Keratinocyte (primary cell): ENCODE measurements at regions not wholly inside any gene's neighbourhood (a gene's known extent, or its start where the extent isn't known, plus 50 kb on each side); places are given as distances from the start of the nearest gene placed in this dataset.

ENCODE experiments used
- DNase-seq: peaks from one replicate; pipeline ENCODE4 v3.0.0-alpha.2; 2011; ENCODE audit warnings: low read depth, missing footprints, low spot score
- FAIRE-seq: peaks from 2 replicates; lab custom pipeline; 2011; peaks lifted over from hg19 to GRCh38; lab: Jason Lieb, UNC
- H2AFZ ChIP-seq: 2 replicates; pipeline ENCODE4 v1.6.0; 2012; ENCODE audit warnings: low read length, control low read depth, inconsistent platforms; ENCODE audit not compliant: control insufficient read depth
- H3K27ac ChIP-seq: 2 replicates; pipeline ENCODE4 v1.5.1; 2011; ENCODE audit warnings: low read length; ENCODE audit not compliant: control insufficient read depth, insufficient read depth
- H3K27me3 ChIP-seq: 3 replicates; pipeline ENCODE4 v1.6.0; 2011; ENCODE audit warnings: low read length; ENCODE audit not compliant: control insufficient read depth, insufficient read depth; ENCODE audit errors: extremely low read depth
- H3K36me3 ChIP-seq, 2 experiments: 2 replicates in 1 of 2; 3 replicates in 1 of 2; pipeline ENCODE4 v1.5.1; 2011; ENCODE audit warnings: low read length in 2 of 2, mild to moderate bottlenecking in 1 of 2; ENCODE audit not compliant: control insufficient read depth in 2 of 2, insufficient read depth in 2 of 2; ENCODE audit errors: extremely low read depth in 1 of 2
- H3K4me1 ChIP-seq: 3 replicates; pipeline ENCODE4 v1.5.1; 2011; ENCODE audit warnings: low read length; ENCODE audit not compliant: control insufficient read depth, insufficient read depth; ENCODE audit errors: extremely low read depth
- H3K4me2 ChIP-seq: 3 replicates; pipeline ENCODE4 v1.6.0; 2011; ENCODE audit warnings: low read depth, low read length; ENCODE audit not compliant: control insufficient read depth, insufficient read depth; ENCODE audit errors: extremely low read depth
- H3K4me3 ChIP-seq, 3 experiments: fragments of 200-600 bp in 1 of 3; sonication (generic) in 1 of 3; 2 replicates in 2 of 3; 3 replicates in 1 of 3; pipeline ENCODE4 v1.5.1; 2011 to 2016; ENCODE audit warnings: low read length in 3 of 3, mild to moderate bottlenecking in 3 of 3, control low read depth in 2 of 3, inconsistent platforms in 1 of 3, low read depth in 1 of 3, mixed read lengths in 1 of 3, mixed run types in 1 of 3, moderate library complexity in 1 of 3; ENCODE audit not compliant: control insufficient read depth in 2 of 3, insufficient read depth in 2 of 3; ENCODE audit errors: extremely low read depth in 1 of 3
- H3K79me2 ChIP-seq: 2 replicates; pipeline ENCODE4 v1.6.0; 2012; ENCODE audit warnings: low read length; ENCODE audit not compliant: control insufficient read depth, insufficient read depth
- H3K9ac ChIP-seq: 3 replicates; pipeline ENCODE4 v1.6.0; 2011; ENCODE audit warnings: low read length; ENCODE audit not compliant: control insufficient read depth, insufficient read depth; ENCODE audit errors: extremely low read depth
- H3K9me1 ChIP-seq: 3 replicates; pipeline ENCODE4 v1.6.0; 2011; ENCODE audit warnings: low read length; ENCODE audit not compliant: control insufficient read depth, insufficient read depth; ENCODE audit errors: extremely low read depth
- H3K9me3 ChIP-seq: 2 replicates; pipeline ENCODE4 v1.5.1; 2012; ENCODE audit warnings: low read depth, low read length; ENCODE audit not compliant: control insufficient read depth
- H4K20me1 ChIP-seq: 3 replicates; pipeline ENCODE4 v1.6.0; 2011; ENCODE audit warnings: low read length; ENCODE audit not compliant: control insufficient read depth, insufficient read depth; ENCODE audit errors: extremely low read depth
- EZH2 ChIP-seq: IDR thresholded peaks from one replicate; pipeline ENCODE4 v1.6.1; 2012; ENCODE audit warnings: inconsistent platforms, mild to moderate bottlenecking, low read length, moderate library complexity
- dilution Hi-C: fragments of 300-500 bp; cut with MboI; formaldehyde crosslinking; loops from one replicate; pipeline ENCODE4 v1.7.0; 2020; ENCODE audit warnings: low sequenced_read_pairs; ENCODE audit not compliant: extremely low pct_ligation_motif_present
- TF ChIP-seq, protein P1 (sequence below), 3 experiments: IDR thresholded peaks in 1 of 3; conservative IDR thresholded peaks in 1 of 3; optimal IDR thresholded peaks in 1 of 3; 2 replicates in 2 of 3; 3 replicates in 1 of 3; pipeline versions ENCODE3 to v1.5.1; 2011; ENCODE audit warnings: low read length in 3 of 3, mild to moderate bottlenecking in 3 of 3, moderate library complexity in 2 of 3, control low read depth in 1 of 3, inconsistent platforms in 1 of 3; ENCODE audit not compliant: insufficient read depth in 2 of 3; ENCODE audit errors: extremely low read depth in 1 of 3

DNA sequence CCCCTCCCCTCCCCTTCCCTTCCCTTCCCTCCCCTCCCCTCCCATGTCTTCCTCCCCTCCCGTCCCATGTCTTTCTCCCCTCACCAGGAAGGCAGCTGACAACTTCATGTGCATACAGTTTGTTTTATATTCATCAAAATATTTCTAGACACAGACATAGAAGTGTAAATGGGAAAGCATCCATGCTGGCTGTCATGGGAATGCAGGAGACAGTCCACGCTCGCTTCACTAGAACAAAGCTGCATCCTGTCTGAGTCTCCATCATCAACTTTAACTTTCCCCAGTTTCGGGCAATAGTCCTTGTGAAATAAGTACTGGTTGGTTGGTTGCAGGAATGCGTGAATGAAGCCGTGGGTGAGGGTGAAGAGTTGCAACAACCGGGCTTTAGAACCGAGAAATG is 226.9 kb downstream of the DCDC2C start:
- FAIRE-seq, result no peak

DNA sequence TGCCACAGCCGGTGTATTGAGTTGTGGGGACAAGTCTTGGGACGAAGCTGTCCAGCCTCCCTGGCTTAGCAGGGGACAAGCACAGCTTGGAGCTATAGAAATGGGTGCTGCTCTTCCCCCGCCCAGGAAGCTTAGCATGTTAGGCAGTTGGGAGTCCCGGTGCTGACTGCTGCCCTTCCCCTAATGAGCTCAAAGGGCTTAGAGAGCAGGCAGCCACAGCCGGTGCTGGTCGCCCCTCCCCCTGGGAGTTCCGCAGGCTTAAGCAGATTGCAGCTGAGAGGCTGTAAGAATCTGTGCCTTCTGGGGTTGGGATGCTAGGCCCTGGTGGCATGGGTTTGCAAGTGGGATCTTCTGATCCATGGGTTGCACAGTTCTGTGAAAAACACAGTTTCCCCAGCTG is 237.3 kb downstream of the DCDC2C start:
- H4K20me1 ChIP-seq, result no peaks in the 10 kb centered on the region
- no peaks in the 10 kb centered on the region for H3K79me2 ChIP-seq
- no peak overlapping the region for H3K9ac ChIP-seq
- H3K9me3 ChIP-seq, result peaks cover 5% of the 10 kb centered on the region
- no peak overlapping the region for H3K4me2 ChIP-seq
- FAIRE-seq (no peak), DNase-seq (no peak)
- H3K36me3 ChIP-seq, result no peaks in the 10 kb centered on the region
- H3K27me3 ChIP-seq, result no peaks in the 10 kb centered on the region
- H3K4me1 ChIP-seq, result no peaks in the 10 kb centered on the region
- H3K27ac ChIP-seq, result no peak overlapping the region
- dilution Hi-C loops, result no loop called here
- TF ChIP-seq EZH2, result no peak
- TF ChIP-seq, protein P1, sequence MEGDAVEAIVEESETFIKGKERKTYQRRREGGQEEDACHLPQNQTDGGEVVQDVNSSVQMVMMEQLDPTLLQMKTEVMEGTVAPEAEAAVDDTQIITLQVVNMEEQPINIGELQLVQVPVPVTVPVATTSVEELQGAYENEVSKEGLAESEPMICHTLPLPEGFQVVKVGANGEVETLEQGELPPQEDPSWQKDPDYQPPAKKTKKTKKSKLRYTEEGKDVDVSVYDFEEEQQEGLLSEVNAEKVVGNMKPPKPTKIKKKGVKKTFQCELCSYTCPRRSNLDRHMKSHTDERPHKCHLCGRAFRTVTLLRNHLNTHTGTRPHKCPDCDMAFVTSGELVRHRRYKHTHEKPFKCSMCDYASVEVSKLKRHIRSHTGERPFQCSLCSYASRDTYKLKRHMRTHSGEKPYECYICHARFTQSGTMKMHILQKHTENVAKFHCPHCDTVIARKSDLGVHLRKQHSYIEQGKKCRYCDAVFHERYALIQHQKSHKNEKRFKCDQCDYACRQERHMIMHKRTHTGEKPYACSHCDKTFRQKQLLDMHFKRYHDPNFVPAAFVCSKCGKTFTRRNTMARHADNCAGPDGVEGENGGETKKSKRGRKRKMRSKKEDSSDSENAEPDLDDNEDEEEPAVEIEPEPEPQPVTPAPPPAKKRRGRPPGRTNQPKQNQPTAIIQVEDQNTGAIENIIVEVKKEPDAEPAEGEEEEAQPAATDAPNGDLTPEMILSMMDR (optimal IDR thresholded peaks at IDR 0.05 in 1 of 3, IDR thresholded peaks at IDR 0.05 in 1 of 3, conservative IDR thresholded peaks at IDR 0.05 in 1 of 3; ENCODE audit: extremely low read depth in 1 of 3, insufficient read depth in 2 of 3, low read length in 3 of 3), result no peak
- H3K9me1 ChIP-seq, result no peaks in the 10 kb centered on the region
- no peak overlapping the region for H3K4me3 ChIP-seq
- H2AFZ ChIP-seq, result no peak overlapping the region

More for the DNA sequence above, 226.9 kb downstream of the DCDC2C start:
- Histone ChIP-seq H3K4me1 (no peaks in the 10 kb centered on the region), H3K9me3 (peaks cover 2% of the 10 kb centered on the region), H3K4me2 (no peak overlapping the region), H3K27me3 (no peaks in the 10 kb centered on the region), H3K36me3 (no peaks in the 10 kb centered on the region), H3K27ac (no peak overlapping the region), H3K4me3 (no peak overlapping the region), H4K20me1 (no peaks in the 10 kb centered on the region), H3K9me1 (no peaks in the 10 kb centered on the region), H2AFZ (no peak overlapping the region), H3K79me2 (no peaks in the 10 kb centered on the region), H3K9ac (no peak overlapping the region)
- no peak for DNase-seq
- no peak for TF ChIP-seq EZH2
- TF ChIP-seq, protein P1 (optimal IDR thresholded peaks at IDR 0.05 in 1 of 3, IDR thresholded peaks at IDR 0.05 in 1 of 3, conservative IDR thresholded peaks at IDR 0.05 in 1 of 3; ENCODE audit: extremely low read depth in 1 of 3, insufficient read depth in 2 of 3, low read length in 3 of 3), result no peak
- dilution Hi-C loops, result no loop called here
